Eye (tissue), 1 donor: ENCODE measurements at regions not wholly inside any gene's neighbourhood (a gene's known extent, or its start where the extent isn't known, plus 50 kb on each side); places are given as distances from the start of the nearest gene placed in this dataset.

Source experiments
- DNase-seq: peaks from one replicate; pipeline ENCODE4 v3.0.0-alpha.2; 2015

GRCh38 chr5:34603378-34603777 lies 52.8 kb upstream of the RAI14 start:
- DNase-seq: no peak

- DNase-seq: no peak
These were observed 51.9 kb upstream of the RAI14 start for GRCh38 chr5:34604119-34604675.

- no peak for DNase-seq
These were observed 50.0 kb upstream of the RAI14 start for GRCh38 chr5:34606101-34606500.
